ENCODE measurements at regions not wholly inside any gene's neighbourhood (a gene's known extent, or its start where the extent isn't known, plus 50 kb on each side); places are given as distances from the start of the nearest gene placed in this dataset.

DNA sequence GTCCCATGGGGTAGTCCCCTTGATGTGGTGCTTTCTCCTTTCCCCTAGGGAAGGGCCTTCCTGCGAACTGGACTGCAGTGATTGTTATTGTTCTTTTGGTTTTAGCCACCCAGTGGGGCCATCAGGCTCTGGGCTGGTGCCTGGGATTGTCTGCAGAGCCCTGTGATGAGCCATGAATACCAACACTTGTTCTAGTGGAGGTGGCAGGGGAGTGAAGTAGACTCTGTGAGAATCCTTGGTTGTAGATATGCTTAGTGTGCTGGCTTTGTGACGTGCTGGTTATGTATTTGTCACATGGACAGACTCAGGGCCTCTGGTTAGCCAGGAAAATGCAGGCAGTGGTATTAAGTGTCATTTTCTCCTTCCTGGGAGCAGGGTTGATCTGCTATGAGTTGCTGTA is 51.8 kb upstream of the NDUFB4 start:
- BruUV-seq (replicated peaks), result no TSS peak
- Histone ChIP-seq H3K27me3 (ENCODE audit: insufficient read depth, low read length) (no peaks in the 10 kb centered on the region), H3K4me1 (ENCODE audit: control insufficient read depth in 1 of 2, insufficient read depth in 2 of 2, low read length in 2 of 2) (no peaks in the 10 kb centered on the region), H3K4me3 (replicated peaks in 1 of 2; ENCODE audit: low read depth in 1 of 2, low read length in 2 of 2) (no peak overlapping the region), H3K9ac (ENCODE audit: low read length) (no peak overlapping the region), H3K36me3 (ENCODE audit: control insufficient read depth in 1 of 2, insufficient read depth in 2 of 2, low read length in 2 of 2) (no peaks in the 10 kb centered on the region), H3K4me2 (ENCODE audit: low read length) (no peak overlapping the region), H2AFZ (ENCODE audit: low read depth, low read length, poor library complexity, severe bottlenecking) (no peak overlapping the region), H3K27ac (ENCODE audit: low read depth, low read length) (no peak overlapping the region), H3K9me2 (ENCODE audit: insufficient read depth) (no peaks in the 10 kb centered on the region), H3K79me2 (ENCODE audit: insufficient read depth, low read length) (no peaks in the 10 kb centered on the region), H3K9me3 (ENCODE audit: control insufficient read depth in 1 of 2, insufficient read depth in 1 of 2, low read depth in 1 of 2, low read length in 2 of 2) (peaks cover 8% of the 10 kb centered on the region in 2 experiments; a peak in 3 of 4 replicates), H4K20me1 (ENCODE audit: insufficient read depth) (no peaks in the 10 kb centered on the region)
- intact Hi-C loops (cut with micrococcal nuclease), result no loop called here
- DNase-seq (ENCODE audit: low read depth, low spot score), result no peak
- POLR2A ChIA-PET, result no interaction called here
- CTCF ChIA-PET, result interaction anchor here (1.2 kb wide), 1 partner anchor 15 kb away, joined by 4 read pairs; no protein-coding TSS in a partner anchor
- RAD21 ChIA-PET (ENCODE audit: low non-redundant PET in 1 of 2, low total read pairs in 2 of 2, uncharacterized antibody in 2 of 2, unreplicated experiment in 2 of 2), result no interaction called here
- no peak for TF ChIP-seq ZFX (IDR thresholded peaks at IDR 0.05)
- no peak for TF ChIP-seq SP1 (IDR thresholded peaks at IDR 0.05; ENCODE audit: low read depth)
- no peak for TF ChIP-seq EZH2phosphoT487 (IDR thresholded peaks at IDR 0.05; ENCODE audit: borderline replicate concordance)
- TF ChIP-seq CEBPB (IDR thresholded peaks at IDR 0.05; ENCODE audit: low read depth), result no peak
- TF ChIP-seq, protein P1, sequence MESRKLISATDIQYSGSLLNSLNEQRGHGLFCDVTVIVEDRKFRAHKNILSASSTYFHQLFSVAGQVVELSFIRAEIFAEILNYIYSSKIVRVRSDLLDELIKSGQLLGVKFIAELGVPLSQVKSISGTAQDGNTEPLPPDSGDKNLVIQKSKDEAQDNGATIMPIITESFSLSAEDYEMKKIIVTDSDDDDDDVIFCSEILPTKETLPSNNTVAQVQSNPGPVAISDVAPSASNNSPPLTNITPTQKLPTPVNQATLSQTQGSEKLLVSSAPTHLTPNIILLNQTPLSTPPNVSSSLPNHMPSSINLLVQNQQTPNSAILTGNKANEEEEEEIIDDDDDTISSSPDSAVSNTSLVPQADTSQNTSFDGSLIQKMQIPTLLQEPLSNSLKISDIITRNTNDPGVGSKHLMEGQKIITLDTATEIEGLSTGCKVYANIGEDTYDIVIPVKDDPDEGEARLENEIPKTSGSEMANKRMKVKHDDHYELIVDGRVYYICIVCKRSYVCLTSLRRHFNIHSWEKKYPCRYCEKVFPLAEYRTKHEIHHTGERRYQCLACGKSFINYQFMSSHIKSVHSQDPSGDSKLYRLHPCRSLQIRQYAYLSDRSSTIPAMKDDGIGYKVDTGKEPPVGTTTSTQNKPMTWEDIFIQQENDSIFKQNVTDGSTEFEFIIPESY (IDR thresholded peaks at IDR 0.05; ENCODE audit: extremely low read depth, insufficient replicate concordance, low read length), result no peak
- no peak for TF ChIP-seq YY1 (IDR thresholded peaks at IDR 0.05; ENCODE audit: extremely low read depth, insufficient replicate concordance, low read depth, low read length)
- TF ChIP-seq REST (IDR thresholded peaks at IDR 0.05; ENCODE audit: low read depth), result no peak
- no peak for TF ChIP-seq TCF7L2 (IDR thresholded peaks at IDR 0.05; ENCODE audit: borderline replicate concordance, extremely low read depth, insufficient read depth, insufficient read length)
- TF ChIP-seq RAD21 (IDR thresholded peaks at IDR 0.05; ENCODE audit: low read depth), result no peak
- no peak for TF ChIP-seq SIN3A (IDR thresholded peaks at IDR 0.05; ENCODE audit: low read depth)
- no peak for TF ChIP-seq EZH2 (IDR thresholded peaks at IDR 0.05)
- no peak for TF ChIP-seq MAX (IDR thresholded peaks at IDR 0.05)
- TF ChIP-seq SRF (IDR thresholded peaks at IDR 0.05; ENCODE audit: low read depth), result no peak
- TF ChIP-seq POLR2A (IDR thresholded peaks at IDR 0.05; ENCODE audit: borderline replicate concordance, extremely low read depth, insufficient read depth, insufficient read length), result no peak
- no peak for TF ChIP-seq ELF1 (IDR thresholded peaks at IDR 0.05; ENCODE audit: borderline replicate concordance, low read depth)
- TF ChIP-seq FOSL1 (IDR thresholded peaks at IDR 0.05; ENCODE audit: low read depth), result no peak
- TF ChIP-seq CBX3 (IDR thresholded peaks at IDR 0.05; ENCODE audit: low read depth), result no peak
- no peak for TF ChIP-seq EGR1 (IDR thresholded peaks at IDR 0.05; ENCODE audit: low read depth)
- no peak for TF ChIP-seq JUND (IDR thresholded peaks at IDR 0.05)
- no peak for ATAC-seq

Measured in HCT116 (cell line).